Natural killer cell (primary cell): ENCODE measurements at regions not wholly inside any gene's neighbourhood (a gene's known extent, or its start where the extent isn't known, plus 50 kb on each side); places are given as distances from the start of the nearest gene placed in this dataset.

Experiments
- ATAC-seq, 3 donors: fragments of 150-1000 bp in 2 of 3; fragments of 200-7000 bp in 1 of 3; cut with Tn5 transposase; 1 replicate in 1 of 3; 2 replicates in 2 of 3; pipeline ENCODE4 v1.10.0; 2021; ENCODE audit warnings: mild to moderate bottlenecking in 2 of 3, moderate library complexity in 2 of 3
- DNase-seq, 2 donors: peaks; one replicate each; pipeline versions ENCODE4 v3.0.0 to v3.0.0-alpha.2; 2013 to 2021; ENCODE audit warnings: mixed read lengths in 1 of 2
- H3K27ac ChIP-seq: one replicate; pipeline ENCODE4 v1.5.1; 2013; ENCODE audit warnings: mild to moderate bottlenecking, low read length
- H3K27me3 ChIP-seq: one replicate; pipeline ENCODE4 v1.6.1; 2013; ENCODE audit warnings: low read length; ENCODE audit not compliant: control insufficient read depth, insufficient read depth
- H3K36me3 ChIP-seq: one replicate; pipeline ENCODE4 v1.6.1; 2013; ENCODE audit warnings: low read length; ENCODE audit not compliant: control insufficient read depth, insufficient read depth
- H3K4me1 ChIP-seq: one replicate; pipeline ENCODE4 v1.6.1; 2013; ENCODE audit warnings: low read length; ENCODE audit not compliant: control insufficient read depth, insufficient read depth
- H3K4me3 ChIP-seq: one replicate; pipeline ENCODE4 v1.5.1; 2013; ENCODE audit warnings: low read length
- H3K9me3 ChIP-seq: one replicate; pipeline ENCODE4 v1.6.1; 2013; ENCODE audit warnings: low read length; ENCODE audit not compliant: control insufficient read depth, insufficient read depth
- H3K27ac Mint-ChIP-seq, 2 donors: one replicate each; pipeline ENCODE4 v1.8.0; 2022; ENCODE audit warnings: mild to moderate bottlenecking in 2 of 2, mixed read lengths in 2 of 2, moderate library complexity in 1 of 2
- H3K27me3 Mint-ChIP-seq, 2 donors: one replicate each; pipeline ENCODE4 v1.8.0; 2022; ENCODE audit warnings: low read depth in 2 of 2, mixed read lengths in 2 of 2
- H3K36me3 Mint-ChIP-seq: one replicate; pipeline ENCODE4 v1.8.0; 2022; ENCODE audit warnings: mixed read lengths
- H3K4me1 Mint-ChIP-seq, 2 donors: one replicate each; pipeline ENCODE4 v1.8.0; 2022; ENCODE audit warnings: mixed read lengths in 2 of 2
- H3K4me3 Mint-ChIP-seq: one replicate; pipeline ENCODE4 v1.8.0; 2022; ENCODE audit warnings: mild to moderate bottlenecking, moderate library complexity, mixed read lengths
- H3K9me3 Mint-ChIP-seq, 2 donors: one replicate each; pipeline ENCODE4 v1.8.0; 2022; ENCODE audit warnings: mixed read lengths in 2 of 2
- CTCF ChIP-seq: fragments of 200-600 bp; IDR thresholded peaks from one replicate; pipeline ENCODE4 v1.8.0; 2022; ENCODE audit warnings: antibody characterized with exemption
- WGBS: methylation state at CpG from one replicate; pipeline ENCODE4 v1.1.7; 2013; ENCODE audit warnings: missing lambda C conversion rate; ENCODE audit not compliant: insufficient coverage; 5-methylcytosine and 5-hydroxymethylcytosine counted together
- intact Hi-C: fragments of 100-400 bp; cut with micrococcal nuclease; formaldehyde crosslinking; loops from one replicate; pipeline ENCODE4 v1.14.2; 2022

- Mint-ChIP-seq H3K4me3 (no peak overlapping the region), H3K27me3 (no peaks in the 10 kb centered on the region), H3K9me3 (peaks cover 3 to 8% of the 10 kb centered on the region in 2 donors), H3K27ac (no peak overlapping the region), H3K4me1 (no peaks in the 10 kb centered on the region), H3K36me3 (no peaks in the 10 kb centered on the region)
- Histone ChIP-seq H3K36me3 (no peaks in the 10 kb centered on the region), H3K4me3 (no peak overlapping the region), H3K9me3 (no peaks in the 10 kb centered on the region), H3K27ac (no peak overlapping the region), H3K27me3 (no peaks in the 10 kb centered on the region), H3K4me1 (no peaks in the 10 kb centered on the region)
- TF ChIP-seq CTCF, result no peak
- intact Hi-C loops, result no loop called here
- ATAC-seq (no peak), DNase-seq (no peak)
- WGBS, result 92% methylated on average over 6 of the region's 7 CpGs
These were observed 835.2 kb upstream of the PCDH10 start for GRCh38 chr4:132313852-132314251.

- no peak overlapping the region for H3K27ac ChIP-seq
- no peak for TF ChIP-seq CTCF
- H3K27ac Mint-ChIP-seq, result no peak overlapping the region
- no peak overlapping the region for H3K4me3 ChIP-seq
- no peaks in the 10 kb centered on the region for H3K27me3 ChIP-seq
- no peak overlapping the region for H3K4me3 Mint-ChIP-seq
- H3K9me3 Mint-ChIP-seq, result peaks cover 8 to 13% of the 10 kb centered on the region in 2 donors
- ATAC-seq (no peak), DNase-seq (no peak)
- intact Hi-C loops, result no loop called here
- no peaks in the 10 kb centered on the region for H3K4me1 ChIP-seq
- no peaks in the 10 kb centered on the region for H3K9me3 ChIP-seq
- no peaks in the 10 kb centered on the region for H3K4me1 Mint-ChIP-seq
- H3K27me3 Mint-ChIP-seq, result no peaks in the 10 kb centered on the region
- H3K36me3 ChIP-seq, result no peaks in the 10 kb centered on the region
- H3K36me3 Mint-ChIP-seq, result no peaks in the 10 kb centered on the region
- WGBS, result 71% methylated on average over 1 of the region's 2 CpGs
These were observed 832.4 kb upstream of the PCDH10 start for GRCh38 chr4:132316738-132317137.

- peaks cover 10 to 13% of the 10 kb centered on the region in 2 donors for H3K9me3 Mint-ChIP-seq
- WGBS, result no CpG with 5 or more reads among the region's 2 CpGs
- no peak for ATAC-seq
These were observed 831.2 kb upstream of the PCDH10 start for GRCh38 chr4:132317923-132318322.

More at GRCh38 chr4:132317923-132318322, 831.2 kb upstream of the PCDH10 start:
- H3K4me1 ChIP-seq, result no peaks in the 10 kb centered on the region
- H3K27ac ChIP-seq, result no peak overlapping the region
- H3K4me3 Mint-ChIP-seq, result no peak overlapping the region
- H3K4me1 Mint-ChIP-seq, result no peaks in the 10 kb centered on the region
- H3K27me3 ChIP-seq, result no peaks in the 10 kb centered on the region
- no peaks in the 10 kb centered on the region for H3K9me3 ChIP-seq
- DNase-seq, result no peak
- H3K4me3 ChIP-seq, result no peak overlapping the region
- no peaks in the 10 kb centered on the region for H3K36me3 Mint-ChIP-seq
- intact Hi-C loops, result no loop called here
- no peak for TF ChIP-seq CTCF
- no peaks in the 10 kb centered on the region for H3K27me3 Mint-ChIP-seq
- H3K27ac Mint-ChIP-seq, result no peak overlapping the region
- no peaks in the 10 kb centered on the region for H3K36me3 ChIP-seq
